MCF 10A (cell line): ENCODE measurements at regions not wholly inside any gene's neighbourhood (a gene's known extent, or its start where the extent isn't known, plus 50 kb on each side); places are given as distances from the start of the nearest gene placed in this dataset.

Experiments used
- BruUV-seq: library from RNA; stranded (reverse); fragments of 400-500 nt; replicated peaks from 2 replicates; lab custom pipeline; 2021; lab: Mats Ljungman, UMichigan
- CTCF ChIA-PET: fragments of 300-600 bp; sonication (Branson Sonifier 250); formaldehyde crosslinking; extraction: SDS; loops from one replicate; lab custom pipeline; 2021; ENCODE audit warnings: antibody characterized with exemption, inconsistent platforms; lab: Yijun Ruan, JAX
- POLR2A ChIA-PET: fragments of 300-600, 350-650 bp; sonication (Branson Sonifier 250); formaldehyde crosslinking; extraction: SDS; loops from one replicate; lab custom pipeline; 2020; ENCODE audit warnings: antibody characterized with exemption, inconsistent platforms; lab: Yijun Ruan, JAX
- DNase-seq: peaks from one replicate; pipeline ENCODE4 v3.0.0-alpha.2; 2018; ENCODE audit not compliant: unreplicated experiment
- H3K27ac Mint-ChIP-seq: one replicate; pipeline ENCODE4 v1.8.0; 2022; ENCODE audit warnings: mild to moderate bottlenecking, low read depth, mixed read lengths; ENCODE audit not compliant: unreplicated experiment
- H3K27me3 Mint-ChIP-seq: one replicate; pipeline ENCODE4 v1.8.0; 2022; ENCODE audit warnings: mixed read lengths; ENCODE audit not compliant: insufficient read depth, unreplicated experiment
- H3K36me3 Mint-ChIP-seq: one replicate; pipeline ENCODE4 v1.8.0; 2022; ENCODE audit warnings: mild to moderate bottlenecking, moderate library complexity, mixed read lengths; ENCODE audit not compliant: insufficient read depth, unreplicated experiment
- H3K4me1 Mint-ChIP-seq: one replicate; pipeline ENCODE4 v1.8.0; 2022; ENCODE audit warnings: mixed read lengths; ENCODE audit not compliant: insufficient read depth, unreplicated experiment
- H3K4me3 Mint-ChIP-seq: one replicate; pipeline ENCODE4 v1.8.0; 2022; ENCODE audit warnings: mild to moderate bottlenecking, moderate library complexity, mixed read lengths; ENCODE audit not compliant: unreplicated experiment
- H3K9me3 Mint-ChIP-seq: one replicate; pipeline ENCODE4 v1.8.0; 2022; ENCODE audit warnings: mixed read lengths; ENCODE audit not compliant: unreplicated experiment
- intact Hi-C: fragments of 100-400 bp; cut with micrococcal nuclease; formaldehyde crosslinking; loops from 2 replicates; pipeline ENCODE4 v1.14.1; 2022
- TF ChIP-seq, protein P1 (sequence below): fragments of 200-600 bp; IDR thresholded peaks from one replicate; pipeline ENCODE4 v1.8.0; 2022; ENCODE audit warnings: antibody characterized with exemption, mild to moderate bottlenecking; ENCODE audit not compliant: unreplicated experiment

DNA sequence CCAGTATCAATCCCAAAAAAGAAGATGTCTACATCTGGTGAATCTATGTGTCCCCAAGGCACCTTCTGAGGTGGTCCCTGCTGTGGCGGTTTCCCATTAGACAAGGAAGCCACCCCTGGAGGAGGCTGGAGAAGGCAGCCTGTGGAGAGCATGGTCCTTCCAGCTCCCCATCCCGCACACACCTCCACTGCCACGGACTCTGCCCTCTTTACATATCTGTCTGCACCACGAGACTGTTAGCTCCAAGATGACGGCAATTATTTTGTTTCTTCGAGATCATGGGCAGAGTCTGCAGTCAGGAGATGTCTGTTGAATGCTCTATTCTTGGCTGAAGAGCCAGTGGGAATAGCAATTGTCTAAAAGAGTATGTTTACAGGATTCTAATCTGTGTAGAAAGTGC is 132.0 kb downstream of the OSR1 start:
- H3K27me3 Mint-ChIP-seq: no peaks in the 10 kb centered on the region
- peaks cover 33% of the 10 kb centered on the region for H3K4me1 Mint-ChIP-seq
- H3K9me3 Mint-ChIP-seq: no peaks in the 10 kb centered on the region
- DNase-seq: no peak
- TF ChIP-seq, protein P1, sequence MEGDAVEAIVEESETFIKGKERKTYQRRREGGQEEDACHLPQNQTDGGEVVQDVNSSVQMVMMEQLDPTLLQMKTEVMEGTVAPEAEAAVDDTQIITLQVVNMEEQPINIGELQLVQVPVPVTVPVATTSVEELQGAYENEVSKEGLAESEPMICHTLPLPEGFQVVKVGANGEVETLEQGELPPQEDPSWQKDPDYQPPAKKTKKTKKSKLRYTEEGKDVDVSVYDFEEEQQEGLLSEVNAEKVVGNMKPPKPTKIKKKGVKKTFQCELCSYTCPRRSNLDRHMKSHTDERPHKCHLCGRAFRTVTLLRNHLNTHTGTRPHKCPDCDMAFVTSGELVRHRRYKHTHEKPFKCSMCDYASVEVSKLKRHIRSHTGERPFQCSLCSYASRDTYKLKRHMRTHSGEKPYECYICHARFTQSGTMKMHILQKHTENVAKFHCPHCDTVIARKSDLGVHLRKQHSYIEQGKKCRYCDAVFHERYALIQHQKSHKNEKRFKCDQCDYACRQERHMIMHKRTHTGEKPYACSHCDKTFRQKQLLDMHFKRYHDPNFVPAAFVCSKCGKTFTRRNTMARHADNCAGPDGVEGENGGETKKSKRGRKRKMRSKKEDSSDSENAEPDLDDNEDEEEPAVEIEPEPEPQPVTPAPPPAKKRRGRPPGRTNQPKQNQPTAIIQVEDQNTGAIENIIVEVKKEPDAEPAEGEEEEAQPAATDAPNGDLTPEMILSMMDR: no peak
- no TSS peak for BruUV-seq
- H3K4me3 Mint-ChIP-seq: no peak overlapping the region
- ChIA-PET CTCF (interaction anchor here (0.5 to 1.2 kb wide), 4 partner anchors 38 to 238 kb away, joined by 3 to 4 read pairs (median 3); no protein-coding TSS in a partner anchor), POLR2A (interaction anchor here (0.6 to 5.9 kb wide), 6 partner anchors 8 to 235 kb away, joined by 3 to 44 read pairs (median 4); no protein-coding TSS in a partner anchor)
- intact Hi-C loops: no loop called here
- H3K36me3 Mint-ChIP-seq: no peaks in the 10 kb centered on the region
- H3K27ac Mint-ChIP-seq: no peak overlapping the region

DNA sequence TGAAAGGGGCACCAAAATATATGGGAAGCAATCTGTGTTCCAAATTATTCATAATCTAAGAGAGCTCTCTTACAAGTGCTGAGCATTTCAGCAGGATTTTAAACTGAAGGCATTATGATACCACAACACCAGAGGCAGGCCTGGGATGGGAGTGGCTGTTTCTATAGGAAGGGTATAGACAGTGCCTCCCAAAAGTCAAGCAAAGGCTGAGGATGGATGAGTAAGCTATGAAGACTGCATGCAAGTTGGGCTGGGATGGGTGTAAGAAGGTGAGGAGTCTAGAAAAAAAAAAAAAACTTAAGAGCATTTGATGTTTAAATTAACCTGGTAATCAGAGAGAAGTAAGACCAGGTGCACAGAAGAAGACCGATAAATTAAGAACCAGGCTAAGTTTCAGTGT is 132.5 kb downstream of the OSR1 start:
- POLR2A ChIA-PET: interaction anchor here (0.9 to 5.9 kb wide), 4 partner anchors 8 to 122 kb away, joined by 4 to 44 read pairs (median 8); no protein-coding TSS in a partner anchor
- no peaks in the 10 kb centered on the region for H3K27me3 Mint-ChIP-seq
- H3K27ac Mint-ChIP-seq: peak overlapping the region; percentile 55
- H3K9me3 Mint-ChIP-seq: no peaks in the 10 kb centered on the region
- intact Hi-C loops: no loop called here
- peaks cover 33% of the 10 kb centered on the region for H3K4me1 Mint-ChIP-seq
- CTCF ChIA-PET: interaction anchor here (0.6 to 1.2 kb wide), 4 partner anchors 38 to 713 kb away, joined by 3 to 4 read pairs (median 3); no protein-coding TSS in a partner anchor
- DNase-seq: no peak
- no peaks in the 10 kb centered on the region for H3K36me3 Mint-ChIP-seq
- TF ChIP-seq, protein P1: no peak
- no TSS peak for BruUV-seq
- no peak overlapping the region for H3K4me3 Mint-ChIP-seq

DNA sequence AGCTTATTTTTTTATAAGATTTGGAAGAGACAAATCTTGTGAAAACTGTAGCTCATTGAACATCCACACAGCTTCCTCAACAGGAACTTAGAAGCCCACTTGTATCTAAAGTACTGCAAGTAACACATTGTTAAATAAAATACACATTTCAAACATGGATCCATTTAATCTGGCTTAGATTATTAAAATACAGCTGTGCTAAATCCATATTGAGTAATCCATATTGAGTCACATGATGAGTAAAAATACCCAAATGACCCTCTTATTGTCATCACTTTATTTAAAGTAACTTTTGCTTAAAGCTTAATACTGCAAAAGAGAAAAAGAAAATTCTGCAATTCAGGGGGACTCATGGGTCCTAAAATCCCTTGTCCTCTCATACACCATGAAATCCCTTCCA is 133.3 kb downstream of the OSR1 start:
- no TSS peak for BruUV-seq
- DNase-seq: no peak
- no peaks in the 10 kb centered on the region for H3K27me3 Mint-ChIP-seq
- CTCF ChIA-PET: interaction anchor here (0.6 to 1.0 kb wide), 4 partner anchors 30 to 712 kb away, joined by 3 to 4 read pairs (median 3); no protein-coding TSS in a partner anchor
- H3K27ac Mint-ChIP-seq: no peak overlapping the region
- H3K4me3 Mint-ChIP-seq: no peak overlapping the region
- intact Hi-C loops: no loop called here
- POLR2A ChIA-PET: interaction anchor here (0.9 to 5.9 kb wide), 5 partner anchors 8 to 665 kb away, joined by 3 to 44 read pairs (median 5); no protein-coding TSS in a partner anchor
- TF ChIP-seq, protein P1: no peak
- no peaks in the 10 kb centered on the region for H3K9me3 Mint-ChIP-seq
- peaks cover 33% of the 10 kb centered on the region for H3K4me1 Mint-ChIP-seq
- no peaks in the 10 kb centered on the region for H3K36me3 Mint-ChIP-seq

DNA sequence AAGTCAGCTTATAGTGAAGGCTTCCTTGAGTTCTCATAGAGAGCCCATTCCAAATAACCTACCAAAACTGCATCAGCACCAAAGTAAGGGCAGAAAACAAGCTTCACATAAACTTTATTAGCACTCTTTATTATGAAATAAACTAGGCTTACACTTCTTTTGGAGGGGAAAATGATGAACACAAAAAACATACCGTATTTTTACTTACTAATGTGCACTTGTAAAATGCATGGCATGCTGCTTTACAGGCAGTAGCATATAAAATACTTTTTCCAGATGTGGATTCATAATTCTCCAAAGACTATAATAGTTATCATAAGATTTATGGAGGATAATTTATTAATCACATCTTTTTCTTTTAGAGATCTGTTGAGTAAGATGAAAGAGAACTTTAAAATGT is 133.9 kb downstream of the OSR1 start:
- CTCF ChIA-PET: interaction anchor here (0.7 kb wide), 1 partner anchor 29 kb away, joined by 4 read pairs; no protein-coding TSS in a partner anchor
- Mint-ChIP-seq H3K27ac (no peak overlapping the region), H3K4me3 (no peak overlapping the region), H3K27me3 (no peaks in the 10 kb centered on the region), H3K4me1 (peaks cover 30% of the 10 kb centered on the region), H3K36me3 (no peaks in the 10 kb centered on the region), H3K9me3 (no peaks in the 10 kb centered on the region)
- TF ChIP-seq, protein P1: no peak
- BruUV-seq: no TSS peak
- intact Hi-C loops: no loop called here
- no peak for DNase-seq
- POLR2A ChIA-PET: interaction anchor here (0.6 to 5.9 kb wide), 5 partner anchors 10 to 664 kb away, joined by 3 to 44 read pairs (median 4); no protein-coding TSS in a partner anchor
